CD14-positive monocyte (primary cell): ENCODE measurements at regions not wholly inside any gene's neighbourhood (a gene's known extent, or its start where the extent isn't known, plus 50 kb on each side); places are given as distances from the start of the nearest gene placed in this dataset.

Experiments used
- DNase-seq, 3 donors: peaks; one replicate each; pipeline ENCODE4 v3.0.0-alpha.2; 2011 to 2022
- H2AFZ ChIP-seq: 2 replicates; pipeline ENCODE4 v1.6.0; 2012; ENCODE audit warnings: mild to moderate bottlenecking, low read depth, low read length, inconsistent platforms; ENCODE audit not compliant: insufficient read depth, poor library complexity, severe bottlenecking
- H3K27ac ChIP-seq, 2 donors: 1 replicate in 1 of 2; 2 replicates in 1 of 2; pipeline ENCODE4 v1.5.1; 2012 to 2013; ENCODE audit warnings: low read length in 2 of 2, control low read depth in 1 of 2, inconsistent platforms in 1 of 2, low read depth in 1 of 2, mild to moderate bottlenecking in 1 of 2
- H3K27me3 ChIP-seq, 2 donors: one replicate each; pipeline versions ENCODE4 v1.6.0 to v1.6.1; 2011 to 2013; ENCODE audit warnings: low read length in 2 of 2; ENCODE audit not compliant: control insufficient read depth in 2 of 2, insufficient read depth in 2 of 2
- H3K36me3 ChIP-seq, 2 donors: replicated peaks in 1 of 2; 1 replicate in 1 of 2; 2 replicates in 1 of 2; pipeline versions ENCODE4 v1.5.1 to v1.6.1; 2012 to 2013; ENCODE audit warnings: low read length in 2 of 2, control low read depth in 1 of 2, inconsistent platforms in 1 of 2, mild to moderate bottlenecking in 1 of 2; ENCODE audit not compliant: insufficient read depth in 2 of 2, control insufficient read depth in 1 of 2
- H3K4me1 ChIP-seq, 2 donors: 1 replicate in 1 of 2; 2 replicates in 1 of 2; pipeline versions ENCODE4 v1.5.1 to v1.6.1; 2012 to 2013; ENCODE audit warnings: low read length in 2 of 2, control low read depth in 1 of 2, inconsistent platforms in 1 of 2, mild to moderate bottlenecking in 1 of 2, moderate library complexity in 1 of 2; ENCODE audit not compliant: insufficient read depth in 2 of 2, control insufficient read depth in 1 of 2
- H3K4me2 ChIP-seq: replicated peaks from 2 replicates; pipeline ENCODE3; 2012; ENCODE audit warnings: low read length, moderate library complexity, mild to moderate bottlenecking; ENCODE audit not compliant: poor library complexity, severe bottlenecking; ENCODE audit errors: extremely low read depth
- H3K4me3 ChIP-seq, 3 experiments: fragments of 200-600 bp in 1 of 3; sonication (generic) in 1 of 3; replicated peaks in 1 of 3; 1 replicate in 2 of 3; 2 replicates in 1 of 3; pipeline ENCODE4 v1.5.1; 2011 to 2013; ENCODE audit warnings: low read length in 3 of 3, mild to moderate bottlenecking in 3 of 3, control low read depth in 2 of 3, low read depth in 2 of 3, inconsistent platforms in 1 of 3, moderate library complexity in 1 of 3
- H3K79me2 ChIP-seq: 2 replicates; pipeline ENCODE4 v1.6.0; 2012; ENCODE audit warnings: mild to moderate bottlenecking, control low read depth, inconsistent platforms, low read length, moderate library complexity; ENCODE audit not compliant: insufficient read depth
- H3K9ac ChIP-seq: 2 replicates; pipeline ENCODE4 v1.6.0; 2017; ENCODE audit warnings: low read length, mild to moderate bottlenecking; ENCODE audit not compliant: insufficient read depth, poor library complexity, severe bottlenecking
- H3K9me3 ChIP-seq, 2 donors: replicated peaks in 1 of 2; 1 replicate in 1 of 2; 2 replicates in 1 of 2; pipeline versions ENCODE4 v1.5.1 to v1.6.1; 2012 to 2013; ENCODE audit warnings: low read length in 2 of 2, control low read depth in 1 of 2; ENCODE audit not compliant: control insufficient read depth in 1 of 2, insufficient read depth in 1 of 2
- H4K20me1 ChIP-seq: 2 replicates; pipeline ENCODE4 v1.6.0; 2012; ENCODE audit warnings: mild to moderate bottlenecking, low read length, control low read depth, moderate library complexity; ENCODE audit not compliant: insufficient read depth
- H3K27ac Mint-ChIP-seq, 7 donors: one replicate each; pipeline ENCODE4 v1.8.0; 2020; ENCODE audit warnings: mild to moderate bottlenecking in 7 of 7, mixed read lengths in 7 of 7, moderate library complexity in 6 of 7, inconsistent platforms in 2 of 7
- H3K27me3 Mint-ChIP-seq, 3 donors: one replicate each; pipeline ENCODE4 v1.8.0; 2021 to 2022; ENCODE audit warnings: low read depth in 3 of 3, mild to moderate bottlenecking in 3 of 3, mixed read lengths in 3 of 3, moderate library complexity in 3 of 3, inconsistent platforms in 1 of 3
- H3K36me3 Mint-ChIP-seq, 2 donors: one replicate each; pipeline ENCODE4 v1.8.0; 2020; ENCODE audit warnings: mixed read lengths in 2 of 2, inconsistent platforms in 1 of 2, mild to moderate bottlenecking in 1 of 2
- H3K4me1 Mint-ChIP-seq: one replicate; pipeline ENCODE4 v1.8.0; 2020; ENCODE audit warnings: mild to moderate bottlenecking, mixed read lengths
- H3K4me3 Mint-ChIP-seq, 2 donors: one replicate each; pipeline ENCODE4 v1.8.0; 2020; ENCODE audit warnings: mild to moderate bottlenecking in 2 of 2, mixed read lengths in 2 of 2, moderate library complexity in 1 of 2
- H3K9me3 Mint-ChIP-seq, 7 donors: one replicate each; pipeline ENCODE4 v1.8.0; 2020 to 2022; ENCODE audit warnings: mixed read lengths in 7 of 7, mild to moderate bottlenecking in 6 of 7, moderate library complexity in 6 of 7, inconsistent platforms in 2 of 7
- WGBS: methylation state at CpG from one replicate; pipeline ENCODE4 v1.1.5; 2013; ENCODE audit warnings: missing lambda C conversion rate; ENCODE audit not compliant: insufficient coverage; 5-methylcytosine and 5-hydroxymethylcytosine counted together
- intact Hi-C, 2 donors: fragments of 100-400 bp; cut with micrococcal nuclease; formaldehyde crosslinking; loops; one replicate each; pipeline versions ENCODE4 v1.15.0 to v1.15.1; 2023
- TF ChIP-seq, protein P1 (sequence below): fragments of 200-600 bp; IDR thresholded peaks from one replicate; pipeline ENCODE4 v1.8.0; 2022; ENCODE audit warnings: antibody characterized with exemption, mild to moderate bottlenecking

DNA sequence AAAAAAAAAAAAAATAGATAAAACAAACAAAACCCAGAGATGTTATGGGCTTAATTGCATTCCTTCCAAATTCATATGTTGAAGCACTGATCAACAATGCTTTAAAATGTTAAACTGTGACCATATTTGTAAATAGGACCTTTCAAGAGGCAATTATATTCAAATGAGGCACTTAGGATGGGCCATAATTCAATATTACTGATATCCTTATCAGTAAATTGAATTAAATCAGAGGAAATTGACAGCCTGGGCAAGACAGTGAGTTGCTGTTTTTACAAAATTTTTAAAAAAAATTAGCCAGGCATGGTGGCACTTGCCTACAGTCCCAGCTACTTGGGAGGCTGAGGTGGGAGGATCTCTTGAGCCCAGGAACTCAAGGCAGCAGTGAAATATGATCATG, 364.1 kb downstream of the GJA1 start:
- Mint-ChIP-seq H3K36me3 (no peaks in the 10 kb centered on the region), H3K27me3 (no peaks in the 10 kb centered on the region), H3K27ac (no peak overlapping the region), H3K4me3 (no peak overlapping the region), H3K4me1 (no peaks in the 10 kb centered on the region), H3K9me3 (peaks cover 9 to 32% (median 19%) of the 10 kb centered on the region in 7 donors)
- TF ChIP-seq, protein P1, sequence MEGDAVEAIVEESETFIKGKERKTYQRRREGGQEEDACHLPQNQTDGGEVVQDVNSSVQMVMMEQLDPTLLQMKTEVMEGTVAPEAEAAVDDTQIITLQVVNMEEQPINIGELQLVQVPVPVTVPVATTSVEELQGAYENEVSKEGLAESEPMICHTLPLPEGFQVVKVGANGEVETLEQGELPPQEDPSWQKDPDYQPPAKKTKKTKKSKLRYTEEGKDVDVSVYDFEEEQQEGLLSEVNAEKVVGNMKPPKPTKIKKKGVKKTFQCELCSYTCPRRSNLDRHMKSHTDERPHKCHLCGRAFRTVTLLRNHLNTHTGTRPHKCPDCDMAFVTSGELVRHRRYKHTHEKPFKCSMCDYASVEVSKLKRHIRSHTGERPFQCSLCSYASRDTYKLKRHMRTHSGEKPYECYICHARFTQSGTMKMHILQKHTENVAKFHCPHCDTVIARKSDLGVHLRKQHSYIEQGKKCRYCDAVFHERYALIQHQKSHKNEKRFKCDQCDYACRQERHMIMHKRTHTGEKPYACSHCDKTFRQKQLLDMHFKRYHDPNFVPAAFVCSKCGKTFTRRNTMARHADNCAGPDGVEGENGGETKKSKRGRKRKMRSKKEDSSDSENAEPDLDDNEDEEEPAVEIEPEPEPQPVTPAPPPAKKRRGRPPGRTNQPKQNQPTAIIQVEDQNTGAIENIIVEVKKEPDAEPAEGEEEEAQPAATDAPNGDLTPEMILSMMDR: no peak
- H3K4me1 ChIP-seq: no peaks in the 10 kb centered on the region
- intact Hi-C loops: no loop called here
- no peaks in the 10 kb centered on the region for H4K20me1 ChIP-seq
- no peak overlapping the region for H3K9ac ChIP-seq
- no peaks in the 10 kb centered on the region for H3K36me3 ChIP-seq
- no peak overlapping the region for H2AFZ ChIP-seq
- H3K9me3 ChIP-seq: peaks cover 21 to 28% of the 10 kb centered on the region in 2 donors
- H3K27ac ChIP-seq: no peak overlapping the region
- no peaks in the 10 kb centered on the region for H3K79me2 ChIP-seq
- no peak overlapping the region for H3K4me3 ChIP-seq
- H3K4me2 ChIP-seq: no peak overlapping the region
- H3K27me3 ChIP-seq: no peaks in the 10 kb centered on the region
- DNase-seq: no peak

DNA sequence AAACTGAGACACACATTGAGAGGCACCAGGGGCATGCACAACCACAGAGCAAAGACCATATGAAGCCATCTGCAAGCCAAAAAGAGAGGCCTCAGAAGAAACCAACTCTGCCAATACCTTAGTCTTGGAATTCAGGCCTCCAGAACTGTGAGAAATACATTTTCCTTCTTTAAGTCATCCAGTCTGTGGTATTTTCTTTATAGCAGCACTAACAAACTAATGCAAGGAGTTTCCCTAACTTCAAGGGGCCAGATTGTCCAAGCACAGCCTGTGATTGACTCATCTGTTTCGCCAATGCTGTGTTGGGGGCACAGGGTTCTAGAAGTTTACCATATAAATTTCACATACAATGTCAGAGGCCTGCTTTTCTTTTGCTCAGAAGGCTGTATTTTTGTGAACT, 364.6 kb downstream of the GJA1 start:
- Histone ChIP-seq H3K9ac (no peak overlapping the region), H3K36me3 (no peaks in the 10 kb centered on the region), H3K27ac (no peak overlapping the region), H3K4me2 (no peak overlapping the region), H4K20me1 (no peaks in the 10 kb centered on the region), H3K9me3 (peaks cover 21 to 28% of the 10 kb centered on the region in 2 donors), H3K79me2 (no peaks in the 10 kb centered on the region), H3K27me3 (no peaks in the 10 kb centered on the region), H3K4me3 (no peak overlapping the region), H3K4me1 (no peaks in the 10 kb centered on the region), H2AFZ (no peak overlapping the region)
- Mint-ChIP-seq H3K9me3 (peaks cover 9 to 32% (median 19%) of the 10 kb centered on the region in 7 donors), H3K4me1 (no peaks in the 10 kb centered on the region), H3K27ac (no peak overlapping the region), H3K4me3 (no peak overlapping the region), H3K27me3 (no peaks in the 10 kb centered on the region), H3K36me3 (no peaks in the 10 kb centered on the region)
- DNase-seq: no peak
- intact Hi-C loops: no loop called here
- WGBS: no CpG with 5 or more reads among the region's 1 CpG
- TF ChIP-seq, protein P1: no peak
